SK-MEL-5 (cell line): ENCODE measurements at regions not wholly inside any gene's neighbourhood (a gene's known extent, or its start where the extent isn't known, plus 50 kb on each side); places are given as distances from the start of the nearest gene placed in this dataset.

ENCODE experiments used
- DNase-seq: peaks from one replicate; pipeline ENCODE4 v3.0.0-alpha.2; 2016; ENCODE audit warnings: low read depth, low spot score
- in situ Hi-C: cut with HindIII; loops from 2 replicates; pipeline ENCODE4 v1.10.0; 2016; ENCODE audit warnings: low sequenced_read_pairs, high pct_unique_total_duplicates, low pct_unique_long_range_greater_than_20kb

GRCh38 chr13:72657379-72657778 is 70.0 kb downstream of the MZT1 start:
- in situ Hi-C loops, result no loop called here
- no peak for DNase-seq

DNA sequence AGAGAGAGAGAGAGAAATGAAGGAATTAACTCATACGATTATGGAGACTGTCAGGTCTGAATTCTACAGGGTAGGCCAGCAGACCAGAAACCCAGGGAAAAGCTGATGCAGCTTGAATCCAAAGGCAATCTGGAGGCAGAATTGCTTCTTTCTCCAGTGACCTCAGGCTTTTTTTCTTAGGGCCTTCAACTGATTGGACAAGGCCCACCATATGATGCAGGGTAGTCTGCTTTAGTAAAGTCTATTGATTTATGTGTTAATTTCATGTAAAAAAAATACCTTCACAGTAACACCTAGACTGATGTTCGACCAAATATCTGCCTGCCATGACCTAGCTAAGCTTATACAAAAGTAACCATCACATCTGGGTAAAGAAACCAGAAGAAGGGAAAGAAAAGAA is 71.1 kb downstream of the MZT1 start:
- in situ Hi-C loops, result no loop called here
- DNase-seq, result no peak

GRCh38 chr13:72653506-72653905 is 73.9 kb downstream of the MZT1 start:
- in situ Hi-C loops, result no loop called here

DNA sequence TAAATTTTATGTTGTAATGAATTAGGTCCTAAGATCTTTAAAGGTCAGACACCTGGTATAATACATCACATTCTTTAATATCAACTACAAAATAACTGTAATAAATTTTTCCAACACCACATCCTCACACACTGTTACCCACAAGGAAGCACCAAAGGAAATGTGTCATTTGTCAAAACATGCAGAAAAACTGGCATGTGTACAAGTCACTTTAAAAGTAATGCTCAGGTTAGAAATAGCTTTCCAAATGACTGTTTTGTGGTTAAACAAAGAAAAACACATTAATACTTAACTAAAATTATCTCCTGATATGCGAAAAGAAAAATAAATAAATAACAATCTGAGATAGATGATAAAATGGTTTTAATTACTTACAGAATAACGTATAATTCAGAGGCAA is 74.7 kb downstream of the MZT1 start:
- in situ Hi-C loops, result no loop called here
- DNase-seq, result no peak

More at GRCh38 chr13:72653506-72653905, 73.9 kb downstream of the MZT1 start:
- DNase-seq, result no peak

GRCh38 chr13:72651144-72651543 is 76.3 kb downstream of the MZT1 start:
- in situ Hi-C loops, result no loop called here
- DNase-seq, result peak; percentile 50

- DNase-seq, result no peak
- in situ Hi-C loops, result no loop called here
These were observed 77.3 kb downstream of the MZT1 start for GRCh38 chr13:72650051-72650700.

DNA sequence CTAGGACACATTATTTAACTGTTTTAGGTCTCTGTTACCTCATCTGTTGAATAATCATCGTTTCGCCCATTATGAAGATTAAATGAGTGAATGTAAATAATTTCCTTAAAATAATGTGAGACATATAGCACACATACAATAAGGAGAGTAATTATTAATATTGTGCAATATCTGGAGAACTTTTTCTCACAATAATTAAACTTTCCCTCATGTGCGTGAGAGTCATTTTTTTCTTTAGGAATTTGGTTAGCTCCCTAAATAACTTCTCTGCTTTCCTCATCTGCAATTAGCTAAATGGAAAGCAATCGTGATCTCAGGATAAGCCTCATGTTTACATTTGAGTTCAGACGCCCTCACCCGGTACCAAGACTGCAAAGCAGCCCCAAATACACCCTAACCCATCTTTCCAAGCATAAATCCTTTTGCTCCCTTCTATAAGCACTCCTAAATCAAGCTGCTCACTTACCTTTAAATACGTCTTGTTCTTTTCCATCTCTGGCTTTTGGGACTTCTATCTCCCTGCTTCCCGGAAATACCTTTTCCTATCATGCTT is 78.8 kb downstream of the MZT1 start:
- peak; percentile 52 for DNase-seq

DNA sequence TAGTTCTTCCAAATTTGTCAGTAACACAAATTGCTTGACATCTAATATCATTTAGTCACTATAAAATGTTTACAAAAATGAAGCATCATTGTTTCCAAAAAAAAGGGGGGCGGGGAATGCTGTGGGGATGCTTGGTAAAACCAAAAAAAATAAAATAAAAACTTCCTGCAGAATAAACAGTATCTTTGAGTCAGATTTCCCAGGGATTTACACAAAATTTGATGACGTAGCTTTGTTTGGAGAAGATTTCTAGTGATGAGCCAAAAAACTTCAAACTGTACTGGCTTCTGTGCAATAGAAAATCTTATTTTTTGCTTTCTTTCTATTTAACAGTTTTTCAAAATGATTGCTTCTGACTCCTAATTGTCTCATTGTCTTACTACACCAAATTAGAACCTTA is 80.0 kb downstream of the MZT1 start:
- in situ Hi-C loops, result no loop called here
- no peak for DNase-seq

More for the DNA sequence above, 78.8 kb downstream of the MZT1 start:
- in situ Hi-C loops, result no loop called here

DNA sequence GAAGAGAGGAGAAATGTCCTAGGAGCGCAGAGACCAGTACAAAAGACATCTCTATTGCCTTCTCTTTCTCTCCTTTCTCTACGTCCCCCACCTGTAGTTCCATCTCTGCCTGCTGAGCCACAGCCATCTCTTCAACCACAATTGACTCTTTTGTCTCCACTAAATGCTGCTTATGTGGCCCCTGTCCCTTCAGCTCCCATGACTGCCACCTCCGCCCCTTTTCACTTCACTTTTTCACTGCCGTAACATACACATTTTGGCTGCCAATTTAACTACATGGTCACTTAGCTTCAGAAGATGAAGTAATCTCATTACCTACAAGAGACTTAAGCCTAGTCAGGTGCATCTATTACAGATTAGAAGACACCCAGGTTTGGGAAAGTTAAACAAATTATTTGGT is 81.9 kb downstream of the MZT1 start:
- in situ Hi-C loops, result no loop called here
- DNase-seq, result no peak

- in situ Hi-C loops, result no loop called here
- DNase-seq, result peak; percentile 60
These were observed 84.0 kb downstream of the MZT1 start for GRCh38 chr13:72643311-72643989.

GRCh38 chr13:72639377-72639776 is 88.1 kb downstream of the MZT1 start:
- in situ Hi-C loops, result no loop called here
- no peak for DNase-seq

DNA sequence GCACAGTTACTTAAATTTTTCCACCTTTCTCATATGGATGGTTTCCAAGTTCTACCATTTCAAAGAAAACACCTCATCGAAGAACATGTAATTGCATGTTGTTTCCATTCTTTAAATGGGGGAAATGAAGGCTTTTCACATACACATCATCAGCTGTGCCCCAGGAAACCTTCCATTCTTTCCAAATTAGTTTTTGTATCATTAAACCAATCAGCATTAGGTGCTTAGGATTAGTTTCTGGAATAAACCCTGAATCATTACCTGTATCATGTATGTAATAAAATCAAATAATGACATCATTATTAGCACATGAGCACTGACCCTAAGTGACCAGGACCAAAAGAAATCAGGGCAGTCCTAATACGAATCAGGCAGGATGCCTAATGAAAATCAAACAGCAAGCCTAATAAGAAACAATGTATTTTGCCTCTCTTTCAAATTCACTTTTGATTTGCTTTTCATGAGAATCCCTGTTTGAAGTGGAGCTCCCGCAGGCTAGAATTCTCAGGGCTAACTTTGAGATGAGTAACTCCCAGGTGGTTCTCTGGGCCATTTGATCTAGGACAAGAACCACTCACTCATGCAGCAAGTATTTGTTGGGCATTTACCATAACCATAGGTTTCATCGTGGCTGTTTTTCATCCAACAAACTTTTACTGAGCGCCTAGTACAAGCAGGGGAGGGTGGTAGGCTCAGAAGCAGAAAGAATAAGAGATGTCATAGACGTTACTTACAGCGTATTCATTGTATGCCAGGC is 89.2 kb downstream of the MZT1 start:
- in situ Hi-C loops, result no loop called here
- no peak for DNase-seq

- DNase-seq, result no peak
- in situ Hi-C loops, result no loop called here
These were observed 89.9 kb downstream of the MZT1 start for GRCh38 chr13:72637561-72637960.

DNA sequence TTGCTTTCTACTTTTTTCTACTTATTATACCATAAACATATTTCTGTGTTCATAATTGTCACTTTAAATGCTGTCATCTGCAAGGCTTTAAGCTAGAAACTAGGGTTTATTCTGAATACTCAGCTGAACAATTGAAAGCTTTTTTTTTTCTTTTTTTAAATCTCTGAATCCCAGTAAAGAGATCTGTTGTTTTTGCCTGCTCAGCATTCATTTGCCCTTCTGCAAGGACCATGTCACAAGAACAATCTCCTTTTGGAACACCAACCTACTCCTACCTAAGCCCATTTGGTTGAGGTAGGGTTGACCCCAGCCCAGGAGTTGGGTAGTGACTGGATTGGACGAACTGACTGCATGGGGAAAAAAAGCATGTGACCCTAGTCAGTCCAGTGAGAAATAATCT is 92.6 kb downstream of the MZT1 start:
- DNase-seq, result no peak
- in situ Hi-C loops, result no loop called here

DNA sequence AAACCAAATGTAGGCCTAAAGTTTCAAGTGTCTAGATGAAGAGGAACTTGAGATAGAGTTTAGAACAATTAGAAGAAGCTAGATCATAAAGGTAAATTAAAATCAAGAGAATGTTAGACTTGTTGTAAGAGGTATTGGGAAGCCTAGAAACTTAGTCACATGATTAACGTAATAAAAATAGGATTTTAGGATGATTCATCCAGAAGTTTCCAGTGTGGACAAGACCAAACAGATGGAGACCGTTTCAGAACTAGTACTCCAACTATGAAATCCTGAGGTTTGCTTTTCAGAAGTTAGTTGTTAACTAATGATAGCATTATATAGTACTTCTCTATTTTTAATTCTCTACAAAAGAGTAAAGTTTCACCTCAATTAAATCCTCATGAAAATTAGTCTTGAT is 104.9 kb downstream of the MZT1 start:
- in situ Hi-C loops, result no loop called here

DNA sequence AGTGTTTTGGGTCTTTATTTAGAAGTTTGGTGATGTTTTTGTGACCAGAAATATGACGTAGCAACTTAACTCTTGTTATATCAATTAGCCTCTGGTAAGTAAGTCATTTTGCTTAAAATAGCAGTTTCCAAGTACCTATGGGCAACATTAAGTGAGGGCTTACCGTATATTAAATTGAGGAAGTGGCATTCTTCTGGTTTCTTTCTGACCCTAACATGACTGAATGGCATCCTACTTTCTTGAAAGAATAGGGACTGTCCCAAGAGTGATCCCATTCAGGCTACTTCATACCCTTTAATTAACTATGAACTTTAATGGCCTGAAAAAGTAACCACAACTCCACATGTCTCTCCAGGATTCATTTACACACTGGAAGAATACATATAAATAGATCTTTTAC is 106.6 kb downstream of the MZT1 start:
- in situ Hi-C loops, result no loop called here

More for the DNA sequence above, 104.9 kb downstream of the MZT1 start:
- DNase-seq, result no peak

GRCh38 chr13:72617951-72618350 is 109.5 kb downstream of the MZT1 start:
- in situ Hi-C loops, result no loop called here
- DNase-seq, result no peak

More for the DNA sequence above, 106.6 kb downstream of the MZT1 start:
- DNase-seq, result no peak

- in situ Hi-C loops, result no loop called here
- DNase-seq, result no peak
These were observed 110.2 kb downstream of the MZT1 start for GRCh38 chr13:72617186-72617585.
